GM21576 (cell line): ENCODE measurements at regions not wholly inside any gene's neighbourhood (a gene's known extent, or its start where the extent isn't known, plus 50 kb on each side); places are given as distances from the start of the nearest gene placed in this dataset.
"Not testable (repeated sequence)": the region's sequence is repeated elsewhere in the genome, so short reads cannot be mapped to it uniquely, and the experiment has no call there.

Experiments
- ATAC-seq: cut with Tn5 transposase; IDR thresholded peaks from one replicate; pipeline ENCODE4 v1.9.1; 2021; ENCODE audit warnings: mild to moderate bottlenecking, moderate library complexity; ENCODE audit not compliant: unreplicated experiment

- ATAC-seq = no peak
These were observed 106.1 kb upstream of the NETO1 start for GRCh38 chr18:72973841-72974240.

- ATAC-seq = no peak
These were observed 97.8 kb upstream of the NETO1 start for GRCh38 chr18:72965616-72966015.

- ATAC-seq = not testable (repeated sequence)
These were observed 90.4 kb upstream of the NETO1 start for GRCh38 chr18:72958195-72958594.

- ATAC-seq = no peak
These were observed 80.7 kb upstream of the NETO1 start for GRCh38 chr18:72948439-72948838.

GRCh38 chr18:72942766-72943165, 75.0 kb upstream of the NETO1 start:
- ATAC-seq = no peak

- ATAC-seq = no peak
These were observed 73.2 kb upstream of the NETO1 start for GRCh38 chr18:72940986-72941385.

GRCh38 chr18:72940509-72940908, 72.7 kb upstream of the NETO1 start:
- no peak for ATAC-seq

GRCh38 chr18:72935744-72936143, 68.0 kb upstream of the NETO1 start:
- ATAC-seq = no peak

GRCh38 chr18:72922895-72923294, 55.1 kb upstream of the NETO1 start:
- no peak for ATAC-seq
